Choroid plexus epithelial cell (primary cell): ENCODE measurements at regions not wholly inside any gene's neighbourhood (a gene's known extent, or its start where the extent isn't known, plus 50 kb on each side); places are given as distances from the start of the nearest gene placed in this dataset.

ENCODE experiments used
- DNase-seq: peaks from one replicate; pipeline ENCODE4 v3.0.0-alpha.2; 2010; ENCODE audit warnings: low read depth
- H3K4me3 ChIP-seq: 2 replicates; pipeline ENCODE4 v1.5.1; 2011; ENCODE audit warnings: low read depth, mild to moderate bottlenecking, control low read depth, low read length, moderate library complexity
- TF ChIP-seq, protein P1 (sequence below): conservative IDR thresholded peaks from 2 replicates; pipeline ENCODE4 v1.5.1; 2011; ENCODE audit warnings: low read depth, mild to moderate bottlenecking, control low read depth, inconsistent platforms, low read length, moderate library complexity

GRCh38 chr6:80742481-80742880, 636.0 kb downstream of the BCKDHB start:
- TF ChIP-seq, protein P1, sequence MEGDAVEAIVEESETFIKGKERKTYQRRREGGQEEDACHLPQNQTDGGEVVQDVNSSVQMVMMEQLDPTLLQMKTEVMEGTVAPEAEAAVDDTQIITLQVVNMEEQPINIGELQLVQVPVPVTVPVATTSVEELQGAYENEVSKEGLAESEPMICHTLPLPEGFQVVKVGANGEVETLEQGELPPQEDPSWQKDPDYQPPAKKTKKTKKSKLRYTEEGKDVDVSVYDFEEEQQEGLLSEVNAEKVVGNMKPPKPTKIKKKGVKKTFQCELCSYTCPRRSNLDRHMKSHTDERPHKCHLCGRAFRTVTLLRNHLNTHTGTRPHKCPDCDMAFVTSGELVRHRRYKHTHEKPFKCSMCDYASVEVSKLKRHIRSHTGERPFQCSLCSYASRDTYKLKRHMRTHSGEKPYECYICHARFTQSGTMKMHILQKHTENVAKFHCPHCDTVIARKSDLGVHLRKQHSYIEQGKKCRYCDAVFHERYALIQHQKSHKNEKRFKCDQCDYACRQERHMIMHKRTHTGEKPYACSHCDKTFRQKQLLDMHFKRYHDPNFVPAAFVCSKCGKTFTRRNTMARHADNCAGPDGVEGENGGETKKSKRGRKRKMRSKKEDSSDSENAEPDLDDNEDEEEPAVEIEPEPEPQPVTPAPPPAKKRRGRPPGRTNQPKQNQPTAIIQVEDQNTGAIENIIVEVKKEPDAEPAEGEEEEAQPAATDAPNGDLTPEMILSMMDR: peak; percentile 58
- DNase-seq: peak; percentile 80
- H3K4me3 ChIP-seq: no peak overlapping the region

DNA sequence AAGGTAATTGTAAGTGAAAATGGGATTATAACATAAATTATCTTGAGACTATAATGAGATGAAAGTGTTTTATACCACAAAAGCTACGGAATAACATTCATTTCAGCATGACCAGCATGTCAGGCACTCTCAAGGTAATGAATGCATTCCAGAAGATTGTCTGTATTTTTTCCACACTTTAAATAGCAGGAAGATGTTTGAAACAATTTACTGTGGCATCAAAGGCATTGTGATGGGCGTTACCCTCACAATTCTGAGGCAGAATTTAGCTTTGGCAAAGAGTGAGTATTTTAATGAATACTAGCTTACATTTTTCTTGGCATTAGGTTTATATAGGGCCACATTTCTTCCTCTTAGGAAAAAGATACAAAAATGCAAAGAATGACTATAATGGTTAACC, 627.2 kb downstream of the BCKDHB start:
- TF ChIP-seq, protein P1: no peak
- H3K4me3 ChIP-seq: no peak overlapping the region
- no peak for DNase-seq

GRCh38 chr6:80728830-80729229, 622.4 kb downstream of the BCKDHB start:
- TF ChIP-seq, protein P1: no peak
- no peak for DNase-seq

DNA sequence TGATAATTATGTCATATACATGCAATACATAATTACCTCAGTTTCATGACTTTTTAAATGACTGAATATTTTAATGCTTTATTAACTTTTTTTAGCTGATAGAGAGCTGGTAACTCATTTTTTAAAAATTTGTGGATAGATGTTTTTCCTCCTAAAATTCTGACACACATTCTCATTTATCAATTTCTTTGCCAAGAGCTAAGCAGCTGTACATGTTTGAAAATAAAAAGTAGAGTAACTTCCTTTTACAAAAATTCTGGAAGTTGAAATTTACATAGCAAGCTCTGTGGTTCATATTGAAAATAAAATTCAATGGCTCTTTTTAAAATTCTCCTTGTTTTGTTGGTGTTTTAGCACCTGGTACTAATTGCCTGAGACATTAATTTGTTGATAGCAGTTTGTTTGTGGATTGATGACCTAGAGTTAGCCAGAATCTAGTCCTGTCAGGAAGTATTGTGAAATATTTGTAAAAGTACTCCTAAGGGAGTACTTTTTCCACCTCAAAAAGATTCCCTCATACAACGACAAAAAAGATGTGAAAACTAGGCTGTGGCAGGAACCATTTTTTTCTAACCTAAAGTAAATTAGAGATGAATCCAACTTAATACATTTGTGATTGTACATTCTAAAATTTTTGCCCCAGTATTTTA, 621.8 kb downstream of the BCKDHB start:
- TF ChIP-seq, protein P1: no peak

More at GRCh38 chr6:80728830-80729229, 622.4 kb downstream of the BCKDHB start:
- no peak overlapping the region for H3K4me3 ChIP-seq

DNA sequence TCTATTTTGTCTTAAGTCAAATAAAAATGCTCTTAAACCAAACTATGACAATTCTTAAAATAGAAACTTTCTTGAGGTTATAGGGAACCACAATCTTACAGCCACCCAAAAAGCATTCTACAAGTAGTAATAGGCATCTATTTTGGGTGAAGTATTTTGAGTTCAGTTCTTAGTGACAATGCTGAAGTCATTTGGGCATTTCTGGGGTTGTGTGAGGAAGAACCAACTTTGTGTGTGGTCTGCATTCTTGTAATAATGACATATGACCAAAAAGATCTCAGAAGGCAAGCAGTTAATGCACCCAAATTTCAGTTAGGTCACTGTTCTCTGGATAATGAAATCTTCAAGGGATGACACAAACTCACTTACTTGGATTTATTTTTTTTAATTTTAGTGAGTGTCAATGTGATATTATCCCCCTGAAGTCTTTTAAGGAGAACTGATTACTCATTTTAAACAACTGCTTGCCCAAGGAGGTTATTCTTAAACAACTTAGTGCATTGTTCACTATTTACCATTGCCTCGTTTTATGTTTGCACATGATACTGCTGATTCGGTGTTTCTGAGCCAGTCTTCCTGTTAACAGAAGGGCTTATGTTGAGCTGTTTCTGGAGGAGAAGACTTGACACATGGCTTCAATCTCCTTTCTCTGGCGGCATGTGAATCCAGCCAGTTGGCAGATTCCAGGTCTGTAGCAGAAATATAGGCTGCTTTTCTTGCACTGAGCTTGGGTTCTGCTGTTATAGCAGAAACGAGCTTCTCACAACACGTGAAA, 618.9 kb downstream of the BCKDHB start:
- TF ChIP-seq, protein P1: no peak
- no peak for DNase-seq
- H3K4me3 ChIP-seq: no peak overlapping the region

More for the DNA sequence above, 621.8 kb downstream of the BCKDHB start:
- no peak for DNase-seq
- no peak overlapping the region for H3K4me3 ChIP-seq

GRCh38 chr6:80720824-80721223, 614.4 kb downstream of the BCKDHB start:
- TF ChIP-seq, protein P1: no peak
- DNase-seq: no peak
- H3K4me3 ChIP-seq: no peak overlapping the region

GRCh38 chr6:80714513-80714912, 608.0 kb downstream of the BCKDHB start:
- no peak overlapping the region for H3K4me3 ChIP-seq
- DNase-seq: no peak
- TF ChIP-seq, protein P1: no peak
